ENCODE measurements at regions not wholly inside any gene's neighbourhood (a gene's known extent, or its start where the extent isn't known, plus 50 kb on each side); places are given as distances from the start of the nearest gene placed in this dataset.

DNA sequence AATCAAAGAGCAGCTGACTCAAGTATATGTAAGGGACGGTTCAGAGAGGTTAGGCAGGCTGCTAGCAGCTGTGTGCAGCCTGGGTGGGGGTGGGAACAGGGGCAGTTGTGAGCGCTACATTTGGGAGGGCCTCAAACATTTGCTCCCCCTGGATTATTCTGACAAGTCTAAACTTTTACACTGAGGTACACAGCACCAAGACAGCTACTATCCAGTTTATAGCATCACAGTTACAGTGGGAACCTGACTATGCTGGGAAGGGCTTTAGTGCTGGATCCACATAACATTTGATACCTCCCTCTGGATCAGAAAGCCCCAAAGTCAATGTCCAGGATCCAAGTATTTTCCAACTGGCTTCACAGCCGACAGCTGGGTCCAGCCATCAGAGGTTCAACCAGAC lies 55.8 kb upstream of the GIMD1 start:
- no peak for DNase-seq

- DNase-seq, result no peak
These were observed 55.2 kb upstream of the GIMD1 start for GRCh38 chr4:106423791-106424190.

- DNase-seq, result no peak
These were observed 54.2 kb upstream of the GIMD1 start for GRCh38 chr4:106422766-106423165.

GRCh38 chr4:106421441-106422296 lies 53.1 kb upstream of the GIMD1 start:
- no peak for DNase-seq

DNA sequence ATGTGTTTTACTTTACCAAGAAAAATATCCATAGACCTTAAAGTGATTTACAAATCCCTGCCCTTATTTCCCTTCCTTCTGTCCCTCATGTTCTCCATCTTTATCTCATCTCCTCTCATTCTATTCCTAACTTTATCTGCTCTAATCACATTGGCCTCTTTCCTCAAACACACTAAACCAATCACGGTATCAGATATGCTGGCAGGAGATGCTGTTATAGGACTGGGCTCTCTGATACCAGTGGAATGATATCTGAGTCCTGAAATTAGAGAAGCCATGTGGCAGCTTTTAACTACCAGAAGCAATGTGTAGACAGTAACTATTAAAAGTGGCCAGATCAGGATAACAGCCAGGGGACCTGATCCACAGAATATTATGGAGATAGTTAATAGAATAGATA lies 49.9 kb upstream of the GIMD1 start:
- DNase-seq, result no peak

Data from cerebellar nuclear complex (tissue), 1 donor.